GM12878 (cell line): ENCODE measurements at regions not wholly inside any gene's neighbourhood (a gene's known extent, or its start where the extent isn't known, plus 50 kb on each side); places are given as distances from the start of the nearest gene placed in this dataset.
"Not testable (repeated sequence)": the region's sequence is repeated elsewhere in the genome, so short reads cannot be mapped to it uniquely, and the experiment has no call there.

ENCODE experiments used
- ATAC-seq: fragments of 200-7000 bp; cut with Tn5 transposase; 3 replicates; pipeline ENCODE4 v1.9.1; 2020; ENCODE audit warnings: mild to moderate bottlenecking, moderate library complexity
- BruUV-seq: library from RNA; stranded (reverse); fragments of 400-500 nt; replicated peaks from 2 replicates; lab custom pipeline; 2021; lab: Mats Ljungman, UMichigan
- CTCF ChIA-PET: fragments of 300-600 bp; sonication (Branson Sonifier 250); formaldehyde crosslinking; extraction: SDS; loops from one replicate; lab custom pipeline; 2021; ENCODE audit warnings: inconsistent platforms; lab: Yijun Ruan, JAX
- POLR2A ChIA-PET: fragments of 350-600 bp; formaldehyde crosslinking; extraction: SDS; loops from one replicate; lab custom pipeline; 2021; ENCODE audit warnings: inconsistent platforms; lab: Charles Lee
- RAD21 ChIA-PET: fragments of 300-600 bp; sonication (Branson Sonifier 250); formaldehyde crosslinking; loops from one replicate; lab custom pipeline; 2023; ENCODE audit warnings: antibody characterized with exemption; ENCODE audit not compliant: unreplicated experiment; lab: Charles Lee
- SMC1A ChIA-PET: fragments of 300-600 bp; sonication (Branson Sonifier 250); formaldehyde crosslinking; loops from one replicate; lab custom pipeline; 2023; ENCODE audit not compliant: unreplicated experiment, uncharacterized antibody; lab: Charles Lee
- DNase-seq: peaks from one replicate; pipeline ENCODE4 v3.0.0-alpha.2; 2011; ENCODE audit warnings: low read depth, low spot score
- FAIRE-seq: peaks from 3 replicates; lab custom pipeline; 2011; peaks lifted over from hg19 to GRCh38; lab: Jason Lieb, UNC
- H2AFZ ChIP-seq: 2 replicates; pipeline ENCODE4 v1.6.0; 2011; ENCODE audit warnings: low read depth, low read length, control low read depth; ENCODE audit not compliant: control insufficient read depth
- H3K27ac ChIP-seq: 2 replicates; pipeline ENCODE4 v1.5.1; 2011; ENCODE audit warnings: control low read depth; ENCODE audit not compliant: control insufficient read depth, insufficient read depth
- H3K27me3 ChIP-seq, 2 experiments: replicated peaks in 1 of 2; 2 replicates each; pipeline versions ENCODE4 v1.6.0 to v1.6.1; 2011; ENCODE audit warnings: low read length in 1 of 2; ENCODE audit not compliant: control insufficient read depth in 2 of 2, insufficient read depth in 2 of 2
- H3K36me3 ChIP-seq, 2 experiments: 2 replicates each; pipeline ENCODE4 v1.5.1; 2011; ENCODE audit warnings: low read length in 1 of 2; ENCODE audit not compliant: control insufficient read depth in 2 of 2, insufficient read depth in 2 of 2
- H3K4me1 ChIP-seq: 2 replicates; pipeline ENCODE4 v1.6.1; 2011; ENCODE audit warnings: mild to moderate bottlenecking, low read length, moderate library complexity, mixed read lengths; ENCODE audit not compliant: control insufficient read depth, insufficient read depth
- H3K4me2 ChIP-seq: 2 replicates; pipeline ENCODE4 v1.6.0; 2011; ENCODE audit warnings: control low read depth; ENCODE audit not compliant: control insufficient read depth, insufficient read depth
- H3K4me3 ChIP-seq: fragments of 200-600 bp; sonication (generic); 2 replicates; pipeline ENCODE4 v1.5.1; 2016
- H3K79me2 ChIP-seq: 2 replicates; pipeline ENCODE4 v1.6.0; 2011; ENCODE audit warnings: low read length; ENCODE audit not compliant: control insufficient read depth, insufficient read depth
- H3K9ac ChIP-seq: 2 replicates; pipeline ENCODE4 v1.8.0; 2011; ENCODE audit warnings: low read length, control low read depth, mixed read lengths; ENCODE audit not compliant: control insufficient read depth, insufficient read depth
- H3K9me3 ChIP-seq: replicated peaks from 3 replicates; pipeline ENCODE4 v1.5.1; 2011; ENCODE audit warnings: mild to moderate bottlenecking, low read length; ENCODE audit not compliant: control insufficient read depth, insufficient read depth
- H4K20me1 ChIP-seq: 2 replicates; pipeline ENCODE4 v1.6.0; 2011; ENCODE audit not compliant: control insufficient read depth, insufficient read depth
- WGBS: methylation state at CpG from one replicate; pipeline ENCODE4 v1.1.6; 2016; ENCODE audit warnings: low lambda C conversion rate; ENCODE audit not compliant: insufficient replicate concordance, insufficient coverage; ENCODE audit errors: missing lambda C conversion rate; 5-methylcytosine and 5-hydroxymethylcytosine counted together
- in situ Hi-C: fragments of 300-500 bp; cut with MboI; formaldehyde crosslinking; loops from 9 replicates; pipeline ENCODE4 v1.14.3; 2018; ENCODE audit warnings: mixed read lengths
- intact Hi-C: fragments of 100-400 bp; cut with micrococcal nuclease; formaldehyde crosslinking; loops from one replicate; pipeline ENCODE4 v1.14.2; 2022; ENCODE audit not compliant: unreplicated experiment

- FAIRE-seq, H3K79me2 ChIP-seq, H3K4me3 ChIP-seq, H3K4me1 ChIP-seq, H3K27ac ChIP-seq, POLR2A ChIA-PET, H3K27me3 ChIP-seq, DNase-seq, H3K4me2 ChIP-seq, CTCF ChIA-PET, intact Hi-C loops, ATAC-seq, BruUV-seq, SMC1A ChIA-PET, H2AFZ ChIP-seq, H3K36me3 ChIP-seq, H3K9me3 ChIP-seq, RAD21 ChIA-PET, H3K9ac ChIP-seq, H4K20me1 ChIP-seq, in situ Hi-C loops: not testable (repeated sequence)
- 0% methylated on average over 4 of the region's 4 CpGs for WGBS
Observed at GRCh38 chr2:130267572-130267971, 69.3 kb upstream of the TUBA3E start.

- 34% methylated on average over 6 of the region's 7 CpGs for WGBS
- not testable (repeated sequence) for FAIRE-seq, BruUV-seq
Observed at GRCh38 chr2:130266836-130267235, 68.6 kb upstream of the TUBA3E start.

GRCh38 chr2:130265570-130266247 is 67.5 kb upstream of the TUBA3E start:
- H3K4me3 ChIP-seq, H3K9ac ChIP-seq, H3K79me2 ChIP-seq, RAD21 ChIA-PET, H3K36me3 ChIP-seq, H3K4me1 ChIP-seq, FAIRE-seq, ATAC-seq, CTCF ChIA-PET, intact Hi-C loops, BruUV-seq, H3K27ac ChIP-seq, POLR2A ChIA-PET, DNase-seq, H3K9me3 ChIP-seq, H4K20me1 ChIP-seq, H2AFZ ChIP-seq, H3K27me3 ChIP-seq, in situ Hi-C loops, SMC1A ChIA-PET, H3K4me2 ChIP-seq: not testable (repeated sequence)
- WGBS = 29% methylated on average over 10 of the region's 12 CpGs

More at GRCh38 chr2:130266836-130267235, 68.6 kb upstream of the TUBA3E start:
- DNase-seq, in situ Hi-C loops, RAD21 ChIA-PET, H3K4me1 ChIP-seq, H3K79me2 ChIP-seq, ATAC-seq, H3K9ac ChIP-seq, H4K20me1 ChIP-seq, H3K4me3 ChIP-seq, CTCF ChIA-PET, POLR2A ChIA-PET, H3K27ac ChIP-seq, H3K4me2 ChIP-seq, H3K27me3 ChIP-seq, H3K9me3 ChIP-seq, SMC1A ChIA-PET, intact Hi-C loops, H2AFZ ChIP-seq, H3K36me3 ChIP-seq: not testable (repeated sequence)

GRCh38 chr2:130264901-130265320 is 66.7 kb upstream of the TUBA3E start:
- intact Hi-C loops, H3K36me3 ChIP-seq, H3K27me3 ChIP-seq, H3K9me3 ChIP-seq, POLR2A ChIA-PET, H3K9ac ChIP-seq, H3K27ac ChIP-seq, SMC1A ChIA-PET, H3K79me2 ChIP-seq, CTCF ChIA-PET, BruUV-seq, H3K4me1 ChIP-seq, FAIRE-seq, H2AFZ ChIP-seq, ATAC-seq, H4K20me1 ChIP-seq, H3K4me2 ChIP-seq, in situ Hi-C loops, H3K4me3 ChIP-seq, RAD21 ChIA-PET, DNase-seq: not testable (repeated sequence)
- WGBS = 10% methylated on average over 9 of the region's 9 CpGs
